ENCODE measurements at regions not wholly inside any gene's neighbourhood (a gene's known extent, or its start where the extent isn't known, plus 50 kb on each side); places are given as distances from the start of the nearest gene placed in this dataset.

GRCh38 chr15:96559631-96560030, 229.1 kb downstream of the NR2F2 start:
- TF ChIP-seq POLR2A (IDR thresholded peaks at IDR 0.05; ENCODE audit: low read depth, low read length), result no peak
- TF ChIP-seq CTCF (conservative IDR thresholded peaks at IDR 0.05; ENCODE audit: low read depth, low read length), result no peak
- TF ChIP-seq, protein P1, sequence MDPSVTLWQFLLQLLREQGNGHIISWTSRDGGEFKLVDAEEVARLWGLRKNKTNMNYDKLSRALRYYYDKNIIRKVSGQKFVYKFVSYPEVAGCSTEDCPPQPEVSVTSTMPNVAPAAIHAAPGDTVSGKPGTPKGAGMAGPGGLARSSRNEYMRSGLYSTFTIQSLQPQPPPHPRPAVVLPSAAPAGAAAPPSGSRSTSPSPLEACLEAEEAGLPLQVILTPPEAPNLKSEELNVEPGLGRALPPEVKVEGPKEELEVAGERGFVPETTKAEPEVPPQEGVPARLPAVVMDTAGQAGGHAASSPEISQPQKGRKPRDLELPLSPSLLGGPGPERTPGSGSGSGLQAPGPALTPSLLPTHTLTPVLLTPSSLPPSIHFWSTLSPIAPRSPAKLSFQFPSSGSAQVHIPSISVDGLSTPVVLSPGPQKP (IDR thresholded peaks at IDR 0.05; ENCODE audit: borderline replicate concordance, low read depth, low read length), result no peak
- TF ChIP-seq MXI1 (IDR thresholded peaks at IDR 0.05; ENCODE audit: borderline replicate concordance, low read depth, low read length), result no peak
- TF ChIP-seq RCOR1 (IDR thresholded peaks at IDR 0.05; ENCODE audit: insufficient replicate concordance, low read length), result no peak
- TF ChIP-seq CEBPB (IDR thresholded peaks at IDR 0.05; ENCODE audit: low read depth, low read length), result no peak
- no peak for TF ChIP-seq BHLHE40 (IDR thresholded peaks at IDR 0.05; ENCODE audit: low read depth, low read length)
- TF ChIP-seq RAD21 (IDR thresholded peaks at IDR 0.05; ENCODE audit: low read length), result no peak
- TF ChIP-seq SMC3 (IDR thresholded peaks at IDR 0.05; ENCODE audit: low read depth, low read length), result no peak

Data from IMR-90 (cell line).